GM08714 (cell line): ENCODE measurements at regions not wholly inside any gene's neighbourhood (a gene's known extent, or its start where the extent isn't known, plus 50 kb on each side); places are given as distances from the start of the nearest gene placed in this dataset.

Experiments
- H3K4me3 ChIP-seq: fragments of 200-500 bp; sonication (Bioruptor generic); 2 replicates; pipeline ENCODE4 v1.5.1; 2014; ENCODE audit warnings: mild to moderate bottlenecking, low read length, inconsistent platforms
- ZNF274 ChIP-seq: IDR thresholded peaks from 2 replicates; pipeline ENCODE4 v1.6.1; 2012; ENCODE audit warnings: mild to moderate bottlenecking, low read depth, low read length

GRCh38 chr6:91633374-91634111 is 1046.7 kb upstream of the MAP3K7 start:
- no peak for TF ChIP-seq ZNF274
- peak overlapping the region; percentile 18; the same call in 1 of the 2 replicates for H3K4me3 ChIP-seq

- no peak overlapping the region for H3K4me3 ChIP-seq
- no peak for TF ChIP-seq ZNF274
Measured at GRCh38 chr6:91632308-91632707, 1045.4 kb upstream of the MAP3K7 start.

GRCh38 chr6:91631227-91631626 is 1044.4 kb upstream of the MAP3K7 start:
- TF ChIP-seq ZNF274: no peak
- no peak overlapping the region for H3K4me3 ChIP-seq

GRCh38 chr6:91626911-91627310 is 1040.0 kb upstream of the MAP3K7 start:
- no peak overlapping the region for H3K4me3 ChIP-seq
- no peak for TF ChIP-seq ZNF274

- H3K4me3 ChIP-seq: no peak overlapping the region
- no peak for TF ChIP-seq ZNF274
Measured at GRCh38 chr6:91613481-91613880, 1026.6 kb upstream of the MAP3K7 start.

- TF ChIP-seq ZNF274: no peak
- H3K4me3 ChIP-seq: no peak overlapping the region
Measured at GRCh38 chr6:91611190-91611589, 1024.3 kb upstream of the MAP3K7 start.

- no peak for TF ChIP-seq ZNF274
- no peak overlapping the region for H3K4me3 ChIP-seq
Measured at GRCh38 chr6:91608428-91608827, 1021.6 kb upstream of the MAP3K7 start.

- H3K4me3 ChIP-seq: no peak overlapping the region
- no peak for TF ChIP-seq ZNF274
Measured at GRCh38 chr6:91606148-91606901, 1019.5 kb upstream of the MAP3K7 start.

- H3K4me3 ChIP-seq: no peak overlapping the region
- no peak for TF ChIP-seq ZNF274
Measured at GRCh38 chr6:91600561-91600960, 1013.7 kb upstream of the MAP3K7 start.

GRCh38 chr6:91590191-91590590 is 1003.3 kb upstream of the MAP3K7 start:
- no peak for TF ChIP-seq ZNF274
- no peak overlapping the region for H3K4me3 ChIP-seq

- H3K4me3 ChIP-seq: no peak overlapping the region
- TF ChIP-seq ZNF274: no peak
Measured at GRCh38 chr6:91580635-91581034, 993.8 kb upstream of the MAP3K7 start.

- TF ChIP-seq ZNF274: no peak
- H3K4me3 ChIP-seq: no peak overlapping the region
Measured at GRCh38 chr6:91575032-91575431, 988.2 kb upstream of the MAP3K7 start.

GRCh38 chr6:91573826-91574416 is 987.0 kb upstream of the MAP3K7 start:
- TF ChIP-seq ZNF274: no peak
- no peak overlapping the region for H3K4me3 ChIP-seq

GRCh38 chr6:91572878-91573277 is 986.0 kb upstream of the MAP3K7 start:
- no peak for TF ChIP-seq ZNF274
- no peak overlapping the region for H3K4me3 ChIP-seq

- no peak for TF ChIP-seq ZNF274
- no peak overlapping the region for H3K4me3 ChIP-seq
Measured at GRCh38 chr6:91569071-91569470, 982.2 kb upstream of the MAP3K7 start.
